Hematopoietic multipotent progenitor cell treated with erythropoietin and hydrocortisone succinate and interleukin-3 and kit ligand, for 8 days (in vitro differentiated cells): ENCODE measurements at regions not wholly inside any gene's neighbourhood (a gene's known extent, or its start where the extent isn't known, plus 50 kb on each side); places are given as distances from the start of the nearest gene placed in this dataset.
A peak's percentile ranks its signal among the peaks of the same experiment; 100 is the strongest.

Source experiments
- DNase-seq: peaks from one replicate; pipeline ENCODE4 v3.0.0-alpha.2; 2015

DNA sequence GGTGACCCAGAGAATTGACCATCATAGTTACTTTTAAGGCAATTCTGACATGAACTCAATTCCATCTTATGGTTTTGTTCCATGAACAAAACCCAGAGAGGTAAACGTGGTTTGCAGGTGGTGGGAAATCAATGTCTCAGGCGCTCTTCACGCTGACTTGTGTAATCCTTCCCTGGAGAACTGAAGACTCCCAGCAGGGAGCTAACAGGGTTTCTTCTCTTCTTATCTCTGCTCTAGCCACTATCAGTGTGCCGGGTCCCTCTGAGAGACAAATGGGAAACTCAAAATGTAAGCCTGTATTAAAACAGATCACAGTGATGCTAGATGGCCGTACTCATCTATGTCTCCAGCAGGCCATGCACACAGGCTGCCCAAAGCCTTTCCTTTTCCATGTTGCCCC lies 57.6 kb upstream of the ARGLU1 start:
- DNase-seq, result no peak

DNA sequence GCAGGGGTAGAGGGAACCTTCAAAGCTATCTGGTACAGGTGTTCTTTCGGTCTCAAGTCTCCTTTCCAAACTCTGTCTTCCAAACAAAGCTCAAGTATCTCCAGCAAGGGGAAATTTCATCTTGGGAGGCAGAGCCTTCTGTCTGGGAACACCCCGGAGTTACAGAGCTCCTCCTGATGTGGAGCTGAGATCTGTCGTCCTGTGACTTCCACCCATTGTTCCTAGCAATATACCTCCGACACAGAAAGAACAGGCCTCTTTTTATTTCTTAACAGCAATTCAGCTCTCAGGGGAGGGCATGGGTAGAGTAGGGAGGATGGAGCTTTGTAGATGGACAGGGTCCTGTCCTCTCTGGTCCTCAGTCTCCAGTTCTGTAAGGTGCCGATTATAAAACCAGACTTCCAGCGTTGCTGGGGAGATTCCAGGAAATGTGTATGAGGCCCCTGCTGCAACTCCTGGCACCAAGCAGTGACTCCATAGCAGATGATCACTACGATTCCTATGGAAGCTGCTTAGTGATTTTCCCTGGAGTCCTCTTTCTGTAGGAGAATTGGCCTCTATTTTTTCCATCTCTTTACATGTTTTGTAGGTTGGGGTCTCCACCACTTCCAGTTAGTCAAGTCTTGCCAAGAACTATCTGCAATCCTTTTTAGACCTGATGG lies 56.0 kb upstream of the ARGLU1 start:
- DNase-seq, result no peak

GRCh38 chr13:106621833-106622232 lies 53.9 kb upstream of the ARGLU1 start:
- DNase-seq, result no peak

GRCh38 chr13:106619688-106620555 lies 52.0 kb upstream of the ARGLU1 start:
- peak; percentile 67 for DNase-seq
